Fibroblast of lung (primary cell): ENCODE measurements at regions not wholly inside any gene's neighbourhood (a gene's known extent, or its start where the extent isn't known, plus 50 kb on each side); places are given as distances from the start of the nearest gene placed in this dataset.

Experiments
- DNase-seq, 2 donors: peaks; one replicate each; pipeline versions ENCODE4 v3.0.0 to v3.0.0-alpha.2; 2010; ENCODE audit warnings: low read depth in 2 of 2
- H2AFZ ChIP-seq: 2 replicates; pipeline ENCODE4 v1.5.1; 2012; ENCODE audit warnings: low read length, control low read depth, inconsistent platforms
- H3K27ac ChIP-seq: 2 replicates; pipeline ENCODE4 v1.5.1; 2011; ENCODE audit warnings: low read length, control low read depth; ENCODE audit not compliant: insufficient read depth
- H3K27me3 ChIP-seq: 2 replicates; pipeline ENCODE4 v1.5.1; 2011; ENCODE audit warnings: mild to moderate bottlenecking, low read length; ENCODE audit not compliant: control insufficient read depth, insufficient read depth
- H3K36me3 ChIP-seq: 2 replicates; pipeline ENCODE4 v1.5.1; 2011; ENCODE audit warnings: low read length; ENCODE audit not compliant: control insufficient read depth, insufficient read depth
- H3K4me1 ChIP-seq: 2 replicates; pipeline ENCODE4 v1.5.1; 2011; ENCODE audit warnings: low read length; ENCODE audit not compliant: control insufficient read depth, insufficient read depth; ENCODE audit errors: extremely low read depth
- H3K4me2 ChIP-seq: 2 replicates; pipeline ENCODE4 v1.5.1; 2011; ENCODE audit warnings: low read length, control low read depth; ENCODE audit not compliant: insufficient read depth; ENCODE audit errors: extremely low read depth
- H3K4me3 ChIP-seq, 4 experiments: fragments of 200-600 bp in 1 of 4; sonication (generic) in 1 of 4; replicated peaks in 1 of 4; 2 replicates each; pipeline ENCODE4 v1.5.1; 2011 to 2016; ENCODE audit warnings: low read length in 4 of 4, low read depth in 3 of 4, mild to moderate bottlenecking in 3 of 4, control low read depth in 2 of 4, inconsistent platforms in 1 of 4, mixed read lengths in 1 of 4; ENCODE audit not compliant: insufficient read depth in 1 of 4; ENCODE audit errors: control extremely low read depth in 1 of 4
- H3K79me2 ChIP-seq: 2 replicates; pipeline ENCODE4 v1.5.1; 2012; ENCODE audit warnings: mild to moderate bottlenecking, low read length, inconsistent platforms; ENCODE audit not compliant: control insufficient read depth, insufficient read depth
- H3K9ac ChIP-seq: 2 replicates; pipeline ENCODE4 v1.5.1; 2011; ENCODE audit warnings: mild to moderate bottlenecking, low read length, control low read depth; ENCODE audit not compliant: insufficient read depth
- H3K9me3 ChIP-seq: 2 replicates; pipeline ENCODE4 v1.5.1; 2012; ENCODE audit warnings: low read depth, low read length; ENCODE audit not compliant: control insufficient read depth, insufficient read depth
- H4K20me1 ChIP-seq: 2 replicates; pipeline ENCODE4 v1.5.1; 2011; ENCODE audit warnings: low read length; ENCODE audit not compliant: control insufficient read depth, insufficient read depth; ENCODE audit errors: extremely low read depth
- EZH2 ChIP-seq: IDR thresholded peaks from 2 replicates; pipeline ENCODE4 v1.5.1; 2012; ENCODE audit warnings: low read length, control low read depth, mild to moderate bottlenecking; ENCODE audit errors: missing control alignments
- TF ChIP-seq, protein P1 (sequence below), 2 donors: IDR thresholded peaks in 1 of 2; conservative IDR thresholded peaks in 1 of 2; 1 replicate in 1 of 2; 2 replicates in 1 of 2; pipeline ENCODE4 v1.5.1; 2011 to 2012; ENCODE audit warnings: low read length in 2 of 2, control low read depth in 1 of 2, inconsistent platforms in 1 of 2, low read depth in 1 of 2, mild to moderate bottlenecking in 1 of 2

DNA sequence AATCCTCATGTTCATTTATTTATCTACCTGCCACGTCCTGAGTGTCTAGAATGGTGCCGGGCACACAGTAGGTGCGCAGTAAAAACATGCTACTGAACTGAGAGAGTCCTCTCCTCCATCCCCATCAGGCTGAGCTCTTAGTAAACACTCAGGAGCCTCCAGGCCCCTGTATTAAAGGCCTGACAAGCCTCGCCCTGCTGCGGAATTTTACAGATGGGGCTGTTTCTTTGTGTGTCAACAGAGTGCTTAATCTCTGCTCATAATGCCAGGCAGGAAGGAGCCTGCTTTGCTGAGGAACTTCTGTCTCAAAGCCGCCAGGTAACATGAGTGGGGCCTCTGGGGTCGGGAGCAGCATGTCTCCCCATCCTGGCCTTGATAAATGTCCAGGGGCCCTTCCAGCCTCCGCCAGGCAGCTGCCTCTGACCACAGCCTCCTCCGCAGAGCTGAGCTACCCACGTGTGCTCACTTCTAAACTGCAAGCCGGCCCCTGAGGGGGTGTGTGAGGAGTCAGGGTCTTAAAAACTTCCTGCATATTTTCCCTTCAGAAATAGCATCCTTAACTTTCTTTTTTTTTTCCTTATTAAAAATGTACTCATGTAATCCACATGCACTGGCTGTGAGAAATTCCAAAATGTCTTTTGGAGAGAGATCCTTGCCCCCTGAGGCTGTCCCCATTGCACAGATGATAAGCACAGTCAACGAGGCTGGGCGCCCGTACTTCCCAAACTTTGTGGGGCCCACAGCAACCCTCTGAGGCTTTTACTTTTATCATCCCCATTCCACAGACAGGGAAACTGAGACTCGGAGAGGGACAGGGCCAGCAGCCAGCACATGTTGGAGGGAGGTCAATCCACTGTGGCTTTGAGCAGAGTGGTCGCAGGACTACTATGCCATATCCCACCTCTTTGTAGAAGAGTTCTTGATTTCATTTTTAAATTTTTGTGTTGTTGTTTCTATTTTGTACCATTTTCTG lies 116.0 kb upstream of the NCOR2 start:
- Histone ChIP-seq H2AFZ (no peak overlapping the region), H3K9ac (no peak overlapping the region), H3K4me2 (no peak overlapping the region), H3K4me3 (no peak overlapping the region), H3K9me3 (no peaks in the 10 kb centered on the region), H3K79me2 (no peaks in the 10 kb centered on the region), H3K27me3 (no peaks in the 10 kb centered on the region), H3K27ac (no peak overlapping the region), H3K4me1 (peaks cover 43% of the 10 kb centered on the region), H3K36me3 (no peaks in the 10 kb centered on the region), H4K20me1 (no peaks in the 10 kb centered on the region)
- DNase-seq: peak in 1 of 2 donors; percentile 65
- no peak for TF ChIP-seq EZH2
- TF ChIP-seq, protein P1, sequence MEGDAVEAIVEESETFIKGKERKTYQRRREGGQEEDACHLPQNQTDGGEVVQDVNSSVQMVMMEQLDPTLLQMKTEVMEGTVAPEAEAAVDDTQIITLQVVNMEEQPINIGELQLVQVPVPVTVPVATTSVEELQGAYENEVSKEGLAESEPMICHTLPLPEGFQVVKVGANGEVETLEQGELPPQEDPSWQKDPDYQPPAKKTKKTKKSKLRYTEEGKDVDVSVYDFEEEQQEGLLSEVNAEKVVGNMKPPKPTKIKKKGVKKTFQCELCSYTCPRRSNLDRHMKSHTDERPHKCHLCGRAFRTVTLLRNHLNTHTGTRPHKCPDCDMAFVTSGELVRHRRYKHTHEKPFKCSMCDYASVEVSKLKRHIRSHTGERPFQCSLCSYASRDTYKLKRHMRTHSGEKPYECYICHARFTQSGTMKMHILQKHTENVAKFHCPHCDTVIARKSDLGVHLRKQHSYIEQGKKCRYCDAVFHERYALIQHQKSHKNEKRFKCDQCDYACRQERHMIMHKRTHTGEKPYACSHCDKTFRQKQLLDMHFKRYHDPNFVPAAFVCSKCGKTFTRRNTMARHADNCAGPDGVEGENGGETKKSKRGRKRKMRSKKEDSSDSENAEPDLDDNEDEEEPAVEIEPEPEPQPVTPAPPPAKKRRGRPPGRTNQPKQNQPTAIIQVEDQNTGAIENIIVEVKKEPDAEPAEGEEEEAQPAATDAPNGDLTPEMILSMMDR (conservative IDR thresholded peaks at IDR 0.05 in 1 of 2, IDR thresholded peaks at IDR 0.05 in 1 of 2; ENCODE audit: low read depth in 1 of 2, low read length in 2 of 2): no peak

DNA sequence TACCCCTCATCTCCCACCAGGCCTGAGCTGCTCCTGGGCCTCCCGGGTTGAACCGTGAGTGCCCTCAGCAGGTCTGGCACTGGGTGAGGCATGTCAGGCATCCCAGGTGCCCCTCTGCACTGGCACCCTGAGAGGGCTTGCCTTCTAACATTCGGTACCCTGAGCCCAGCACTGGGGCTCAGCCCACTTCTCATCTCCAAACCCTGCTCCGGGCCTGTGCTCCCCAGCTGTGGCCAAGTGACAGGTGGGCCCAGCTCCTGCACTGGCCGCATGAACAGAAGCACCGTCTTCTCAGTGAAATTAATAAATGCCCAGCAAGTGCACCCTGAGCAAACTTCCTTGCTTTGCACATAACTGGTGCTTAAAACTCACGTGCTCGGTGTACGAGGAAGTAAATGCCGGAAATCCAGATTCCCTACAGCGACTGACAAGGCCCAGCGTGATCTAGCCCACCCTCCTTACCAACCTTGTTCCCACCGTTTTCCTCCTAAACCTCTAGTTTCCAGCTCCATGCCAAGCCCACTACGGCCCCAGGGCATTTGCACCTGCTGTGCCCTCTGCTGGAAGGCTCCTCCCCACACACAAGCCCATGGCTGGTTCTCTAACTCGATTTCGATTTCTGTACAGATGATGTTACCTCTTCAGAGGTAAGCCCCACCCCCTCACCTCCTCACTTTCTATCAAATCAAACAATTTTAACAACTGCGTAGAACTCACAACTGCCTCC lies 115.2 kb upstream of the NCOR2 start:
- Histone ChIP-seq H3K9me3 (no peaks in the 10 kb centered on the region), H3K9ac (peak overlapping the region; percentile 44), H3K27ac (peak overlapping the region; percentile 66), H3K4me1 (peaks cover 41% of the 10 kb centered on the region), H2AFZ (no peak overlapping the region), H4K20me1 (no peaks in the 10 kb centered on the region), H3K79me2 (no peaks in the 10 kb centered on the region), H3K4me3 (no peak overlapping the region), H3K4me2 (no peak overlapping the region), H3K27me3 (no peaks in the 10 kb centered on the region), H3K36me3 (no peaks in the 10 kb centered on the region)
- TF ChIP-seq EZH2: no peak
- TF ChIP-seq, protein P1 (conservative IDR thresholded peaks at IDR 0.05 in 1 of 2, IDR thresholded peaks at IDR 0.05 in 1 of 2; ENCODE audit: low read depth in 1 of 2, low read length in 2 of 2): no peak
- no peak for DNase-seq

DNA sequence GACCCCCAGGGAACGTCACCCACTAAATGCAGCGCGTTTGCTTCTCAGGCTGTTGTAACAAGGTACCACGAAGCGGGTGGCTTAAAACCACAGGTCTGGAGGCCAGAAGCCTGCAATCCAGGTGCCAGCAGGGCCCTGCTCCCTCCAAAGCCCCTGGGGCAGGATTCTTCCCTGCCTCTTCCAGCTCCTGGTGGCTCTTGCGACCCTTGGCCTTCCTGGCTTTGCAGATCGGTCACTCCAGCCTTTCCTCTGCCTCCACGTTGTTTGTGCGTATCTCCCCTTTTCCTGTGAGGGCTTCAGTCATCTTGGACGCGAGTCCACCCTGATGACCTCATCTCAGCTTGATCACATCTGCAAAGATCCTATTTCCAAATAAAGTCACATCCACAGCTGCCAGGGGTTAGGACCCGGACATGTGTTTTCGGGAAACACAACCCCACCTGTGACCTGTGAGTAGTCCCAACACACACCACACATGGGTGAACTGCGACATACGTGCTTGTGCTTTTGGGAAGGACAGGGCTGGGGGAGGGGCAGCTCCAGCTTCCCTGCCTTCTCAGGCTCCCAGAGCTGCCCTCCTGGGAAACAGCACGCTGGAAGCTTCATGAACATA lies 114.5 kb upstream of the NCOR2 start:
- peak; percentile 84 to 95 for DNase-seq
- H4K20me1 ChIP-seq: no peaks in the 10 kb centered on the region
- H3K36me3 ChIP-seq: no peaks in the 10 kb centered on the region
- H3K4me2 ChIP-seq: no peak overlapping the region
- H3K9ac ChIP-seq: peak overlapping the region; percentile 9
- H3K4me1 ChIP-seq: peaks cover 40% of the 10 kb centered on the region
- peak overlapping the region; percentile 66 for H3K27ac ChIP-seq
- no peak overlapping the region for H3K4me3 ChIP-seq
- no peaks in the 10 kb centered on the region for H3K9me3 ChIP-seq
- no peak for TF ChIP-seq EZH2
- H3K27me3 ChIP-seq: no peaks in the 10 kb centered on the region
- H2AFZ ChIP-seq: no peak overlapping the region
- no peaks in the 10 kb centered on the region for H3K79me2 ChIP-seq
